Trophoblast cell (in vitro differentiated cells and primary cell): ENCODE measurements at regions not wholly inside any gene's neighbourhood (a gene's known extent, or its start where the extent isn't known, plus 50 kb on each side); places are given as distances from the start of the nearest gene placed in this dataset.
"Not testable (repeated sequence)": the region's sequence is repeated elsewhere in the genome, so short reads cannot be mapped to it uniquely, and the experiment has no call there.

ENCODE experiments used
- DNase-seq, 2 donors: peaks; one replicate each; pipeline ENCODE4 v3.0.0-alpha.2; 2016
- H2AFZ ChIP-seq: 2 replicates; pipeline ENCODE4 v1.6.1; 2013; ENCODE audit warnings: low read length, moderate library complexity, mild to moderate bottlenecking; ENCODE audit not compliant: insufficient read depth, poor library complexity
- H2AK5ac ChIP-seq: 2 replicates; pipeline ENCODE4 v1.6.1; 2013; ENCODE audit warnings: mild to moderate bottlenecking, low read length
- H2BK120ac ChIP-seq: 2 replicates; pipeline ENCODE4 v1.6.1; 2013; ENCODE audit warnings: low read length, mild to moderate bottlenecking, moderate library complexity; ENCODE audit not compliant: insufficient read depth, poor library complexity
- H2BK12ac ChIP-seq: 2 replicates; pipeline ENCODE4 v1.6.1; 2013; ENCODE audit warnings: mild to moderate bottlenecking, low read length, moderate library complexity
- H2BK5ac ChIP-seq: 2 replicates; pipeline ENCODE4 v1.6.1; 2013; ENCODE audit warnings: low read length, low read depth, moderate library complexity, mild to moderate bottlenecking; ENCODE audit not compliant: poor library complexity
- H3K14ac ChIP-seq: 2 replicates; pipeline ENCODE4 v1.6.1; 2013; ENCODE audit warnings: mild to moderate bottlenecking, low read length
- H3K18ac ChIP-seq: 2 replicates; pipeline ENCODE4 v1.6.1; 2013; ENCODE audit warnings: mild to moderate bottlenecking, low read length
- H3K23ac ChIP-seq: 2 replicates; pipeline ENCODE4 v1.6.1; 2013; ENCODE audit warnings: low read length
- H3K27ac ChIP-seq: 2 replicates; pipeline ENCODE4 v1.5.1; 2013; ENCODE audit warnings: low read depth, mild to moderate bottlenecking, inconsistent platforms, low read length, moderate library complexity
- H3K27me3 ChIP-seq: 2 replicates; pipeline ENCODE4 v1.6.1; 2013; ENCODE audit warnings: inconsistent platforms, mild to moderate bottlenecking, low read length, moderate library complexity; ENCODE audit not compliant: insufficient read depth
- H3K36me3 ChIP-seq, 2 experiments: 1 replicate in 1 of 2; 2 replicates in 1 of 2; pipeline ENCODE4 v1.6.1; 2013; ENCODE audit warnings: low read length in 2 of 2, mild to moderate bottlenecking in 2 of 2, moderate library complexity in 1 of 2; ENCODE audit not compliant: insufficient read depth in 2 of 2, control insufficient read depth in 1 of 2
- H3K4ac ChIP-seq: 2 replicates; pipeline ENCODE4 v1.6.1; 2013; ENCODE audit warnings: low read depth, mild to moderate bottlenecking, low read length, moderate library complexity
- H3K4me1 ChIP-seq, 2 experiments: 1 replicate in 1 of 2; 2 replicates in 1 of 2; pipeline ENCODE4 v1.6.1; 2013; ENCODE audit warnings: low read length in 2 of 2, mild to moderate bottlenecking in 2 of 2, moderate library complexity in 1 of 2; ENCODE audit not compliant: insufficient read depth in 2 of 2, control insufficient read depth in 1 of 2
- H3K4me2 ChIP-seq: 2 replicates; pipeline ENCODE4 v1.6.1; 2013; ENCODE audit warnings: inconsistent platforms, mild to moderate bottlenecking, low read length, moderate library complexity
- H3K4me3 ChIP-seq: 2 replicates; pipeline ENCODE4 v1.5.1; 2013; ENCODE audit warnings: mild to moderate bottlenecking, low read depth, low read length, inconsistent platforms
- H3K79me1 ChIP-seq: one replicate; pipeline ENCODE4 v1.6.1; 2013; ENCODE audit warnings: low read length
- H3K79me2 ChIP-seq: 2 replicates; pipeline ENCODE4 v1.6.1; 2013; ENCODE audit warnings: low read length, mild to moderate bottlenecking; ENCODE audit not compliant: control insufficient read depth, insufficient read depth, poor library complexity
- H3K9ac ChIP-seq: 2 replicates; pipeline ENCODE4 v1.6.1; 2013; ENCODE audit warnings: mild to moderate bottlenecking, low read length
- H3K9me3 ChIP-seq: 2 replicates; pipeline ENCODE4 v1.6.1; 2013; ENCODE audit warnings: low read depth, mild to moderate bottlenecking, control low read depth, inconsistent platforms, low read length; ENCODE audit not compliant: insufficient read depth
- H4K12ac ChIP-seq: 2 replicates; pipeline ENCODE4 v1.6.1; 2013; ENCODE audit warnings: low read depth, mild to moderate bottlenecking, low read length, moderate library complexity
- H4K8ac ChIP-seq: 2 replicates; pipeline ENCODE4 v1.6.1; 2013; ENCODE audit warnings: low read depth, mild to moderate bottlenecking, low read length, moderate library complexity
- H4K91ac ChIP-seq: one replicate; pipeline ENCODE4 v1.6.1; 2013; ENCODE audit warnings: low read depth, mild to moderate bottlenecking, low read length, moderate library complexity
- WGBS: extraction: QIAGEN DNeasy Blood & Tissue Kit; methylation state at CpG from one replicate; pipeline ENCODE4 v1.1.7; 2013; ENCODE audit warnings: missing lambda C conversion rate; ENCODE audit not compliant: insufficient read length, insufficient coverage; ENCODE audit errors: extremely low coverage; 5-methylcytosine and 5-hydroxymethylcytosine counted together

- Histone ChIP-seq H2BK120ac (no peak overlapping the region), H3K14ac (no peak overlapping the region), H3K4me1 (no peaks in the 10 kb centered on the region), H3K36me3 (no peaks in the 10 kb centered on the region), H2AFZ (no peak overlapping the region), H2BK12ac (no peak overlapping the region), H4K91ac (no peak overlapping the region), H3K23ac (no peak overlapping the region), H4K12ac (no peak overlapping the region), H3K9ac (no peak overlapping the region), H3K79me2 (no peaks in the 10 kb centered on the region), H3K4me3 (no peak overlapping the region), H2BK5ac (no peak overlapping the region), H3K4ac (no peak overlapping the region), H3K27ac (no peak overlapping the region), H3K4me2 (no peak overlapping the region), H3K18ac (no peak overlapping the region), H3K27me3 (no peaks in the 10 kb centered on the region), H2AK5ac (no peak overlapping the region), H4K8ac (no peak overlapping the region), H3K79me1 (no peaks in the 10 kb centered on the region), H3K9me3 (no peaks in the 10 kb centered on the region)
- no peak for DNase-seq
- WGBS: no CpG with 5 or more reads among the region's 3 CpGs
Observed at GRCh38 chr6:56814308-56814707, 140.6 kb upstream of the BEND6 start.

GRCh38 chr6:56812851-56813250 is 142.1 kb upstream of the BEND6 start:
- H3K27me3 ChIP-seq, H3K23ac ChIP-seq, H4K91ac ChIP-seq, H3K9ac ChIP-seq, H3K4ac ChIP-seq, H2BK12ac ChIP-seq, H2AFZ ChIP-seq, DNase-seq, H2BK5ac ChIP-seq, H3K9me3 ChIP-seq, H2AK5ac ChIP-seq, H4K8ac ChIP-seq, H3K79me2 ChIP-seq, H3K4me3 ChIP-seq, H3K14ac ChIP-seq, H3K18ac ChIP-seq, H3K79me1 ChIP-seq, H3K36me3 ChIP-seq, H2BK120ac ChIP-seq, H3K27ac ChIP-seq, H4K12ac ChIP-seq, H3K4me1 ChIP-seq, H3K4me2 ChIP-seq: not testable (repeated sequence)
- no CpG with 5 or more reads among the region's 3 CpGs for WGBS

- DNase-seq: peak; percentile 27 to 37
- WGBS: no CpG with 5 or more reads among the region's 3 CpGs
Observed at GRCh38 chr6:56808871-56809359, 146.0 kb upstream of the BEND6 start.

GRCh38 chr6:56807989-56808337 is 146.9 kb upstream of the BEND6 start:
- Histone ChIP-seq H3K4me2 (no peak overlapping the region), H3K14ac (no peak overlapping the region), H3K9me3 (no peaks in the 10 kb centered on the region), H3K23ac (no peak overlapping the region), H3K4me3 (no peak overlapping the region), H3K4ac (no peak overlapping the region), H2BK12ac (no peak overlapping the region), H2BK120ac (no peak overlapping the region), H4K12ac (no peak overlapping the region), H3K79me2 (no peaks in the 10 kb centered on the region), H2BK5ac (no peak overlapping the region), H4K8ac (no peak overlapping the region), H3K18ac (no peak overlapping the region), H2AFZ (no peak overlapping the region), H3K79me1 (no peaks in the 10 kb centered on the region), H2AK5ac (no peak overlapping the region), H3K9ac (no peak overlapping the region), H3K27ac (no peak overlapping the region), H4K91ac (no peak overlapping the region), H3K4me1 (peaks cover 0 to 6% of the 10 kb centered on the region in 2 experiments), H3K27me3 (no peaks in the 10 kb centered on the region), H3K36me3 (no peaks in the 10 kb centered on the region)
- no CpG with 5 or more reads among the region's 4 CpGs for WGBS
- DNase-seq: peak in 1 of 2 donors; percentile 46

More at GRCh38 chr6:56808871-56809359, 146.0 kb upstream of the BEND6 start:
- Histone ChIP-seq H3K14ac (no peak overlapping the region), H3K4me1 (peaks cover 0 to 4% of the 10 kb centered on the region in 2 experiments), H4K8ac (no peak overlapping the region), H3K79me2 (no peaks in the 10 kb centered on the region), H3K23ac (no peak overlapping the region), H4K12ac (no peak overlapping the region), H3K9me3 (no peaks in the 10 kb centered on the region), H3K27me3 (no peaks in the 10 kb centered on the region), H3K27ac (no peak overlapping the region), H2AFZ (no peak overlapping the region), H2BK120ac (no peak overlapping the region), H3K4me3 (no peak overlapping the region), H2AK5ac (no peak overlapping the region), H3K79me1 (no peaks in the 10 kb centered on the region), H3K9ac (no peak overlapping the region), H2BK12ac (no peak overlapping the region), H3K18ac (no peak overlapping the region), H4K91ac (no peak overlapping the region), H3K4ac (no peak overlapping the region), H3K4me2 (no peak overlapping the region), H3K36me3 (no peaks in the 10 kb centered on the region), H2BK5ac (no peak overlapping the region)
